IPS DF 4.7 (cell line): ENCODE measurements at regions not wholly inside any gene's neighbourhood (a gene's known extent, or its start where the extent isn't known, plus 50 kb on each side); places are given as distances from the start of the nearest gene placed in this dataset.

Experiments
- DNase-seq: peaks from one replicate; pipeline ENCODE4 v3.0.0-alpha.2; 2013; ENCODE audit warnings: low spot score; ENCODE audit errors: extremely low read depth

- DNase-seq, result no peak
Observed at GRCh38 chr10:126783806-126784557, 113.5 kb upstream of the C10orf90 start.

- no peak for DNase-seq
Observed at GRCh38 chr10:126787201-126787600, 116.7 kb upstream of the C10orf90 start.

GRCh38 chr10:126795318-126795717, 109.9 kb upstream of the DOCK1 start:
- DNase-seq, result no peak

GRCh38 chr10:126798649-126799048, 106.6 kb upstream of the DOCK1 start:
- no peak for DNase-seq

GRCh38 chr10:126803394-126803793, 101.8 kb upstream of the DOCK1 start:
- DNase-seq, result no peak

GRCh38 chr10:126804396-126804795, 100.8 kb upstream of the DOCK1 start:
- DNase-seq, result no peak

GRCh38 chr10:126806498-126806897, 98.7 kb upstream of the DOCK1 start:
- DNase-seq, result no peak

- no peak for DNase-seq
Observed at GRCh38 chr10:126806991-126807702, 98.1 kb upstream of the DOCK1 start.

- no peak for DNase-seq
Observed at GRCh38 chr10:126808103-126808502, 97.1 kb upstream of the DOCK1 start.

- no peak for DNase-seq
Observed at GRCh38 chr10:126813432-126813831, 91.8 kb upstream of the DOCK1 start.

- no peak for DNase-seq
Observed at GRCh38 chr10:126833542-126833941, 71.7 kb upstream of the DOCK1 start.

GRCh38 chr10:126836009-126836408, 69.2 kb upstream of the DOCK1 start:
- no peak for DNase-seq

GRCh38 chr10:126838316-126838715, 66.9 kb upstream of the DOCK1 start:
- no peak for DNase-seq

GRCh38 chr10:126839094-126839761, 66.0 kb upstream of the DOCK1 start:
- DNase-seq, result no peak

- DNase-seq, result no peak
Observed at GRCh38 chr10:126840576-126841135, 64.6 kb upstream of the DOCK1 start.

GRCh38 chr10:126841341-126841895, 63.8 kb upstream of the DOCK1 start:
- no peak for DNase-seq

GRCh38 chr10:126842356-126842755, 62.9 kb upstream of the DOCK1 start:
- no peak for DNase-seq

- no peak for DNase-seq
Observed at GRCh38 chr10:126842836-126843235, 62.4 kb upstream of the DOCK1 start.

GRCh38 chr10:126843299-126843934, 61.8 kb upstream of the DOCK1 start:
- no peak for DNase-seq

- DNase-seq, result no peak
Observed at GRCh38 chr10:126844406-126844805, 60.8 kb upstream of the DOCK1 start.

- no peak for DNase-seq
Observed at GRCh38 chr10:126846469-126846868, 58.8 kb upstream of the DOCK1 start.
